ENCODE measurements at regions not wholly inside any gene's neighbourhood (a gene's known extent, or its start where the extent isn't known, plus 50 kb on each side); places are given as distances from the start of the nearest gene placed in this dataset.

DNA sequence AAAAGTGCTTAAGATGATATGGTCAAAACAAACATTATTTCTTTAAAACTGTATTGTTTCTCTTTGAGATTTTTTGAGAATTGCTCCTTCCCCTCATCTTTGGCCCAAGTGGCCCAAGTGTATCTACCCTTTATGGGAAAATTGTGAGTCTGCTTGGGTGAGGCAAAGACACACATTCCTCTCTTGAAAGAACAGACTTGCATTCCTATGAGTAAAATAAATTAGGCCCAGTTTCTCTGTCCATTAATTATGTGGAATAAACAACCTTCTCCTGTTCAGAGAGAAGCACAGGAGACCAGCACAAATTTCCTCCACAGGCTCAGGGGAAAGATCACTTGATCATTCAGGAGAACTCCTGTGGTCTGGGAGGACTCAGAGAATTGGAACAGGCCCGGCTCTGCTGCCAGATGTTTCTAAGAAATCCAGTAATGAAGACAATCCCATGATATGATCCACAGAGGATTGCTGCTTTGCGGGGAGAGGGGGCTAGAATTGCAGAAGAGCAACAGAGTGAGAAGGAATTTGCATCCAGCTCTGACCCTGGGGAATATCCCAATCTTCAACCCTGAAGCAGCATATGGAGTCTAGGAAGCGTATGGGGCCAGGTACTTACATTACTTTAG is 53.8 kb upstream of the BOC start:
- intact Hi-C loops (cut with DNase I) = no loop called here
- Histone ChIP-seq H3K9me3 (no peaks in the 10 kb centered on the region), H3K4me3 (replicated peaks in 1 of 3) (no peak overlapping the region), H3K27me3 (no peaks in the 10 kb centered on the region), H3K4me1 (peaks cover 12 to 19% of the 10 kb centered on the region in 2 donors), H3K36me3 (no peaks in the 10 kb centered on the region), H3K27ac (no peak overlapping the region)
- WGBS, 2 donors = 76 to 80% methylated on average over 3 of the region's 3 CpGs
- TF ChIP-seq, protein P1, sequence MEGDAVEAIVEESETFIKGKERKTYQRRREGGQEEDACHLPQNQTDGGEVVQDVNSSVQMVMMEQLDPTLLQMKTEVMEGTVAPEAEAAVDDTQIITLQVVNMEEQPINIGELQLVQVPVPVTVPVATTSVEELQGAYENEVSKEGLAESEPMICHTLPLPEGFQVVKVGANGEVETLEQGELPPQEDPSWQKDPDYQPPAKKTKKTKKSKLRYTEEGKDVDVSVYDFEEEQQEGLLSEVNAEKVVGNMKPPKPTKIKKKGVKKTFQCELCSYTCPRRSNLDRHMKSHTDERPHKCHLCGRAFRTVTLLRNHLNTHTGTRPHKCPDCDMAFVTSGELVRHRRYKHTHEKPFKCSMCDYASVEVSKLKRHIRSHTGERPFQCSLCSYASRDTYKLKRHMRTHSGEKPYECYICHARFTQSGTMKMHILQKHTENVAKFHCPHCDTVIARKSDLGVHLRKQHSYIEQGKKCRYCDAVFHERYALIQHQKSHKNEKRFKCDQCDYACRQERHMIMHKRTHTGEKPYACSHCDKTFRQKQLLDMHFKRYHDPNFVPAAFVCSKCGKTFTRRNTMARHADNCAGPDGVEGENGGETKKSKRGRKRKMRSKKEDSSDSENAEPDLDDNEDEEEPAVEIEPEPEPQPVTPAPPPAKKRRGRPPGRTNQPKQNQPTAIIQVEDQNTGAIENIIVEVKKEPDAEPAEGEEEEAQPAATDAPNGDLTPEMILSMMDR (IDR thresholded peaks at IDR 0.05) = no peak
- TF ChIP-seq POLR2A (IDR thresholded peaks at IDR 0.05) = no peak
- DNase-seq = no peak

DNA sequence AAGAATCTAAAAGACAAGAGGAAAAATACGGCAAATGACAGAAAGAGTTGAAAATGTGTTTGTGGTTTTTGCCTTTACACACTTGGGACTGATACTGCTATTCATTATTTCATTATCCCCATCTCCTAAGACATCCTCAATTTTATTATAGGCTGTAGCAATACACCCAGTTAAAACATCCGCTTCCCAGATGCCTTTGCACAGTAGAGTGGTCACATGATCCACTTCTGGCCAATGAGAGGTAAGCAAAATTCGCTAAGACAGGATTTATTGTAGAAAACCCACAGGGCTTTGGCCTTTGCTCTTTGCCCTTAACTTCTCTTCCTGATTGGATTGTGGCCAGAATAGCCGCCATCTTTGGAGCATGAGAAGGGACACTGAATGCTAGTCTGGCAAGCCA is 53.2 kb upstream of the BOC start:
- no peaks in the 10 kb centered on the region for H3K27me3 ChIP-seq
- DNase-seq = no peak
- H3K4me3 ChIP-seq (replicated peaks in 1 of 3) = no peak overlapping the region
- H3K27ac ChIP-seq = no peak overlapping the region
- TF ChIP-seq, protein P1 (IDR thresholded peaks at IDR 0.05) = no peak
- no peak for TF ChIP-seq POLR2A (IDR thresholded peaks at IDR 0.05)
- WGBS, 2 donors = 87% methylated on average over 4 of the region's 4 CpGs
- H3K4me1 ChIP-seq = peaks cover 12 to 23% of the 10 kb centered on the region in 2 donors
- no peaks in the 10 kb centered on the region for H3K9me3 ChIP-seq
- intact Hi-C loops (cut with DNase I) = no loop called here
- no peaks in the 10 kb centered on the region for H3K36me3 ChIP-seq

All from thyroid gland (tissue), 4 donors.